ENCODE measurements at regions not wholly inside any gene's neighbourhood (a gene's known extent, or its start where the extent isn't known, plus 50 kb on each side); places are given as distances from the start of the nearest gene placed in this dataset.

- TF ChIP-seq CBX5 (IDR thresholded peaks at IDR 0.05; ENCODE audit: low read depth) = no peak
- TF ChIP-seq CTCF (IDR thresholded peaks at IDR 0.05 in 2 of 3, conservative IDR thresholded peaks at IDR 0.05 in 1 of 3; ENCODE audit: control insufficient read depth in 2 of 3, extremely low read depth in 1 of 3, insufficient read depth in 1 of 3, low read depth in 3 of 3, low read length in 3 of 3) = no peak
- TF ChIP-seq, protein P1, sequence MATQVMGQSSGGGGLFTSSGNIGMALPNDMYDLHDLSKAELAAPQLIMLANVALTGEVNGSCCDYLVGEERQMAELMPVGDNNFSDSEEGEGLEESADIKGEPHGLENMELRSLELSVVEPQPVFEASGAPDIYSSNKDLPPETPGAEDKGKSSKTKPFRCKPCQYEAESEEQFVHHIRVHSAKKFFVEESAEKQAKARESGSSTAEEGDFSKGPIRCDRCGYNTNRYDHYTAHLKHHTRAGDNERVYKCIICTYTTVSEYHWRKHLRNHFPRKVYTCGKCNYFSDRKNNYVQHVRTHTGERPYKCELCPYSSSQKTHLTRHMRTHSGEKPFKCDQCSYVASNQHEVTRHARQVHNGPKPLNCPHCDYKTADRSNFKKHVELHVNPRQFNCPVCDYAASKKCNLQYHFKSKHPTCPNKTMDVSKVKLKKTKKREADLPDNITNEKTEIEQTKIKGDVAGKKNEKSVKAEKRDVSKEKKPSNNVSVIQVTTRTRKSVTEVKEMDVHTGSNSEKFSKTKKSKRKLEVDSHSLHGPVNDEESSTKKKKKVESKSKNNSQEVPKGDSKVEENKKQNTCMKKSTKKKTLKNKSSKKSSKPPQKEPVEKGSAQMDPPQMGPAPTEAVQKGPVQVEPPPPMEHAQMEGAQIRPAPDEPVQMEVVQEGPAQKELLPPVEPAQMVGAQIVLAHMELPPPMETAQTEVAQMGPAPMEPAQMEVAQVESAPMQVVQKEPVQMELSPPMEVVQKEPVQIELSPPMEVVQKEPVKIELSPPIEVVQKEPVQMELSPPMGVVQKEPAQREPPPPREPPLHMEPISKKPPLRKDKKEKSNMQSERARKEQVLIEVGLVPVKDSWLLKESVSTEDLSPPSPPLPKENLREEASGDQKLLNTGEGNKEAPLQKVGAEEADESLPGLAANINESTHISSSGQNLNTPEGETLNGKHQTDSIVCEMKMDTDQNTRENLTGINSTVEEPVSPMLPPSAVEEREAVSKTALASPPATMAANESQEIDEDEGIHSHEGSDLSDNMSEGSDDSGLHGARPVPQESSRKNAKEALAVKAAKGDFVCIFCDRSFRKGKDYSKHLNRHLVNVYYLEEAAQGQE (IDR thresholded peaks at IDR 0.05; ENCODE audit: low read depth, low read length) = no peak
- TF ChIP-seq FOXM1 (IDR thresholded peaks at IDR 0.05; ENCODE audit: low read depth, low read length) = no peak
- TF ChIP-seq, protein P2, sequence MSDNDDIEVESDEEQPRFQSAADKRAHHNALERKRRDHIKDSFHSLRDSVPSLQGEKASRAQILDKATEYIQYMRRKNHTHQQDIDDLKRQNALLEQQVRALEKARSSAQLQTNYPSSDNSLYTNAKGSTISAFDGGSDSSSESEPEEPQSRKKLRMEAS (IDR thresholded peaks at IDR 0.05; ENCODE audit: low read depth, low read length) = no peak
- TF ChIP-seq, protein P3, sequence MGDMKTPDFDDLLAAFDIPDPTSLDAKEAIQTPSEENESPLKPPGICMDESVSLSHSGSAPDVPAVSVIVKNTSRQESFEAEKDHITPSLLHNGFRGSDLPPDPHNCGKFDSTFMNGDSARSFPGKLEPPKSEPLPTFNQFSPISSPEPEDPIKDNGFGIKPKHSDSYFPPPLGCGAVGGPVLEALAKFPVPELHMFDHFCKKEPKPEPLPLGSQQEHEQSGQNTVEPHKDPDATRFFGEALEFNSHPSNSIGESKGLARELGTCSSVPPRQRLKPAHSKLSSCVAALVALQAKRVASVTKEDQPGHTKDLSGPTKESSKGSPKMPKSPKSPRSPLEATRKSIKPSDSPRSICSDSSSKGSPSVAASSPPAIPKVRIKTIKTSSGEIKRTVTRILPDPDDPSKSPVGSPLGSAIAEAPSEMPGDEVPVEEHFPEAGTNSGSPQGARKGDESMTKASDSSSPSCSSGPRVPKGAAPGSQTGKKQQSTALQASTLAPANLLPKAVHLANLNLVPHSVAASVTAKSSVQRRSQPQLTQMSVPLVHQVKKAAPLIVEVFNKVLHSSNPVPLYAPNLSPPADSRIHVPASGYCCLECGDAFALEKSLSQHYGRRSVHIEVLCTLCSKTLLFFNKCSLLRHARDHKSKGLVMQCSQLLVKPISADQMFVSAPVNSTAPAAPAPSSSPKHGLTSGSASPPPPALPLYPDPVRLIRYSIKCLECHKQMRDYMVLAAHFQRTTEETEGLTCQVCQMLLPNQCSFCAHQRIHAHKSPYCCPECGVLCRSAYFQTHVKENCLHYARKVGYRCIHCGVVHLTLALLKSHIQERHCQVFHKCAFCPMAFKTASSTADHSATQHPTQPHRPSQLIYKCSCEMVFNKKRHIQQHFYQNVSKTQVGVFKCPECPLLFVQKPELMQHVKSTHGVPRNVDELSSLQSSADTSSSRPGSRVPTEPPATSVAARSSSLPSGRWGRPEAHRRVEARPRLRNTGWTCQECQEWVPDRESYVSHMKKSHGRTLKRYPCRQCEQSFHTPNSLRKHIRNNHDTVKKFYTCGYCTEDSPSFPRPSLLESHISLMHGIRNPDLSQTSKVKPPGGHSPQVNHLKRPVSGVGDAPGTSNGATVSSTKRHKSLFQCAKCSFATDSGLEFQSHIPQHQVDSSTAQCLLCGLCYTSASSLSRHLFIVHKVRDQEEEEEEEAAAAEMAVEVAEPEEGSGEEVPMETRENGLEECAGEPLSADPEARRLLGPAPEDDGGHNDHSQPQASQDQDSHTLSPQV (IDR thresholded peaks at IDR 0.05) = no peak
- TF ChIP-seq, protein P4, sequence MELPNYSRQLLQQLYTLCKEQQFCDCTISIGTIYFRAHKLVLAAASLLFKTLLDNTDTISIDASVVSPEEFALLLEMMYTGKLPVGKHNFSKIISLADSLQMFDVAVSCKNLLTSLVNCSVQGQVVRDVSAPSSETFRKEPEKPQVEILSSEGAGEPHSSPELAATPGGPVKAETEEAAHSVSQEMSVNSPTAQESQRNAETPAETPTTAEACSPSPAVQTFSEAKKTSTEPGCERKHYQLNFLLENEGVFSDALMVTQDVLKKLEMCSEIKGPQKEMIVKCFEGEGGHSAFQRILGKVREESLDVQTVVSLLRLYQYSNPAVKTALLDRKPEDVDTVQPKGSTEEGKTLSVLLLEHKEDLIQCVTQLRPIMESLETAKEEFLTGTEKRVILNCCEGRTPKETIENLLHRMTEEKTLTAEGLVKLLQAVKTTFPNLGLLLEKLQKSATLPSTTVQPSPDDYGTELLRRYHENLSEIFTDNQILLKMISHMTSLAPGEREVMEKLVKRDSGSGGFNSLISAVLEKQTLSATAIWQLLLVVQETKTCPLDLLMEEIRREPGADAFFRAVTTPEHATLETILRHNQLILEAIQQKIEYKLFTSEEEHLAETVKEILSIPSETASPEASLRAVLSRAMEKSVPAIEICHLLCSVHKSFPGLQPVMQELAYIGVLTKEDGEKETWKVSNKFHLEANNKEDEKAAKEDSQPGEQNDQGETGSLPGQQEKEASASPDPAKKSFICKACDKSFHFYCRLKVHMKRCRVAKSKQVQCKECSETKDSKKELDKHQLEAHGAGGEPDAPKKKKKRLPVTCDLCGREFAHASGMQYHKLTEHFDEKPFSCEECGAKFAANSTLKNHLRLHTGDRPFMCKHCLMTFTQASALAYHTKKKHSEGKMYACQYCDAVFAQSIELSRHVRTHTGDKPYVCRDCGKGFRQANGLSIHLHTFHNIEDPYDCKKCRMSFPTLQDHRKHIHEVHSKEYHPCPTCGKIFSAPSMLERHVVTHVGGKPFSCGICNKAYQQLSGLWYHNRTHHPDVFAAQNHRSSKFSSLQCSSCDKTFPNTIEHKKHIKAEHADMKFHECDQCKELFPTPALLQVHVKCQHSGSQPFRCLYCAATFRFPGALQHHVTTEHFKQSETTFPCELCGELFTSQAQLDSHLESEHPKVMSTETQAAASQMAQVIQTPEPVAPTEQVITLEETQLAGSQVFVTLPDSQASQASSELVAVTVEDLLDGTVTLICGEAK (IDR thresholded peaks at IDR 0.05; ENCODE audit: borderline replicate concordance) = no peak
- no peak for TF ChIP-seq POLR2A (IDR thresholded peaks at IDR 0.05; ENCODE audit: low read depth, low read length)
- no peak for TF ChIP-seq PBX3 (IDR thresholded peaks at IDR 0.05; ENCODE audit: insufficient replicate concordance, low read depth, low read length)
- TF ChIP-seq BMI1 (IDR thresholded peaks at IDR 0.05; ENCODE audit: borderline replicate concordance) = no peak
- TF ChIP-seq RCOR1 (conservative IDR thresholded peaks at IDR 0.05; ENCODE audit: low read depth, low read length) = no peak
- TF ChIP-seq RAD21 (IDR thresholded peaks at IDR 0.05; ENCODE audit: insufficient read depth, low read depth, low read length) = no peak
- TF ChIP-seq EP300 (IDR thresholded peaks at IDR 0.05; ENCODE audit: borderline replicate concordance in 1 of 2, control insufficient read depth in 1 of 2, low read depth in 2 of 2, low read length in 2 of 2) = no peak
These were observed 863.4 kb downstream of the PDHA2 start for GRCh38 chr4:96703265-96703664.

Data from GM12878 (cell line).